ENCODE measurements at regions not wholly inside any gene's neighbourhood (a gene's known extent, or its start where the extent isn't known, plus 50 kb on each side); places are given as distances from the start of the nearest gene placed in this dataset.

DNA sequence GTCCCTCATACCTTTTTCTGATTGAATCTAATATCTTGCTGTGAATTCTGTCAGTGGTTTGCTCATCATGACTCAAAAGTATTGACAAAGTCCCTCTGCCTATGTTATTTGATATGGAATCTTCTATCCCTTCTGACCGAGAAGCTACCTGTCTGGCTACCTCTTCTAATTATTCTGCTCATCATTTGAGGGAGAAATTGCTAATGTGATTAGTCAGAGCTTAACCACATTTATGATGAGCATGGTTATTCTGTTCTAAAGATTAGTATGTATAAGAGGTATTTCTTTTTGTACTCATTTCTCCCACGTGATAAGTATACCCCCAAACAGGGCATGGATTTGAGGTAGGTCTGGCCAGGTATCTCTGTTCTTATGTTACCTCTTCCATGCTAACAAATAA is 428.4 kb upstream of the KCNMB2 start:
- no peak for TF ChIP-seq POLR2A (IDR thresholded peaks at IDR 0.05)
- TF ChIP-seq, protein P1, sequence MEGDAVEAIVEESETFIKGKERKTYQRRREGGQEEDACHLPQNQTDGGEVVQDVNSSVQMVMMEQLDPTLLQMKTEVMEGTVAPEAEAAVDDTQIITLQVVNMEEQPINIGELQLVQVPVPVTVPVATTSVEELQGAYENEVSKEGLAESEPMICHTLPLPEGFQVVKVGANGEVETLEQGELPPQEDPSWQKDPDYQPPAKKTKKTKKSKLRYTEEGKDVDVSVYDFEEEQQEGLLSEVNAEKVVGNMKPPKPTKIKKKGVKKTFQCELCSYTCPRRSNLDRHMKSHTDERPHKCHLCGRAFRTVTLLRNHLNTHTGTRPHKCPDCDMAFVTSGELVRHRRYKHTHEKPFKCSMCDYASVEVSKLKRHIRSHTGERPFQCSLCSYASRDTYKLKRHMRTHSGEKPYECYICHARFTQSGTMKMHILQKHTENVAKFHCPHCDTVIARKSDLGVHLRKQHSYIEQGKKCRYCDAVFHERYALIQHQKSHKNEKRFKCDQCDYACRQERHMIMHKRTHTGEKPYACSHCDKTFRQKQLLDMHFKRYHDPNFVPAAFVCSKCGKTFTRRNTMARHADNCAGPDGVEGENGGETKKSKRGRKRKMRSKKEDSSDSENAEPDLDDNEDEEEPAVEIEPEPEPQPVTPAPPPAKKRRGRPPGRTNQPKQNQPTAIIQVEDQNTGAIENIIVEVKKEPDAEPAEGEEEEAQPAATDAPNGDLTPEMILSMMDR (IDR thresholded peaks at IDR 0.05 in 4 of 5, conservative IDR thresholded peaks at IDR 0.05 in 1 of 5): no peak
